HG02759 (cell line): ENCODE measurements at regions not wholly inside any gene's neighbourhood (a gene's known extent, or its start where the extent isn't known, plus 50 kb on each side); places are given as distances from the start of the nearest gene placed in this dataset.
A peak's percentile ranks its signal among the peaks of the same experiment; 100 is the strongest.

Source experiments
- ATAC-seq: cut with Tn5 transposase; IDR thresholded peaks from one replicate; pipeline ENCODE4 v1.9.1; 2021; ENCODE audit warnings: mild to moderate bottlenecking, moderate library complexity; ENCODE audit not compliant: unreplicated experiment

- no peak for ATAC-seq
Measured at GRCh38 chr7:10798044-10798443, 175.6 kb upstream of the PHF14 start.

- ATAC-seq: no peak
Measured at GRCh38 chr7:10799475-10799874, 174.2 kb upstream of the PHF14 start.

GRCh38 chr7:10802011-10802410 lies 171.7 kb upstream of the PHF14 start:
- no peak for ATAC-seq

GRCh38 chr7:10802526-10802925 lies 171.1 kb upstream of the PHF14 start:
- no peak for ATAC-seq

GRCh38 chr7:10803720-10804119 lies 170.0 kb upstream of the PHF14 start:
- no peak for ATAC-seq

GRCh38 chr7:10804770-10805169 lies 168.9 kb upstream of the PHF14 start:
- ATAC-seq: no peak

- no peak for ATAC-seq
Measured at GRCh38 chr7:10815546-10815945, 158.1 kb upstream of the PHF14 start.

GRCh38 chr7:10821156-10821555 lies 152.5 kb upstream of the PHF14 start:
- ATAC-seq: no peak

GRCh38 chr7:10824154-10824553 lies 149.5 kb upstream of the PHF14 start:
- ATAC-seq: no peak

- ATAC-seq: no peak
Measured at GRCh38 chr7:10838228-10838627, 135.4 kb upstream of the PHF14 start.

- no peak for ATAC-seq
Measured at GRCh38 chr7:10845225-10845624, 128.4 kb upstream of the PHF14 start.

- ATAC-seq: no peak
Measured at GRCh38 chr7:10855583-10855982, 118.1 kb upstream of the PHF14 start.

- no peak for ATAC-seq
Measured at GRCh38 chr7:10860516-10860915, 113.2 kb upstream of the PHF14 start.

GRCh38 chr7:10863476-10863875 lies 110.2 kb upstream of the PHF14 start:
- no peak for ATAC-seq

- no peak for ATAC-seq
Measured at GRCh38 chr7:10874666-10875065, 99.0 kb upstream of the PHF14 start.

- no peak for ATAC-seq
Measured at GRCh38 chr7:10875080-10875479, 98.6 kb upstream of the PHF14 start.

GRCh38 chr7:10888861-10889260 lies 84.8 kb upstream of the PHF14 start:
- ATAC-seq: peak; percentile 46

- peak; percentile 98 for ATAC-seq
Measured at GRCh38 chr7:10889266-10889898, 84.3 kb upstream of the PHF14 start.

GRCh38 chr7:10908600-10908999 lies 65.1 kb upstream of the PHF14 start:
- ATAC-seq: no peak

- ATAC-seq: no peak
Measured at GRCh38 chr7:10910447-10910846, 63.2 kb upstream of the PHF14 start.

GRCh38 chr7:10912077-10912476 lies 61.6 kb upstream of the PHF14 start:
- ATAC-seq: no peak

GRCh38 chr7:10913457-10913856 lies 60.2 kb upstream of the PHF14 start:
- no peak for ATAC-seq

GRCh38 chr7:10918093-10918590 lies 55.5 kb upstream of the PHF14 start:
- no peak for ATAC-seq
